DOHH2 (cell line): ENCODE measurements at regions not wholly inside any gene's neighbourhood (a gene's known extent, or its start where the extent isn't known, plus 50 kb on each side); places are given as distances from the start of the nearest gene placed in this dataset.

Experiments
- EZH2phosphoT487 ChIP-seq: fragments of 200-600 bp; sonication (generic); IDR thresholded peaks from 2 replicates; pipeline ENCODE4 v1.6.1; 2017; ENCODE audit warnings: borderline replicate concordance, mild to moderate bottlenecking, antibody characterized with exemption, low read length, moderate library complexity, mixed read lengths
- TF ChIP-seq, protein P1 (sequence below): fragments of 200-600 bp; sonication (generic); IDR thresholded peaks from one replicate; pipeline ENCODE4 v1.5.1; 2014; ENCODE audit warnings: antibody characterized with exemption, mild to moderate bottlenecking, low read depth, low read length; ENCODE audit not compliant: poor library complexity, severe bottlenecking

- TF ChIP-seq, protein P1, sequence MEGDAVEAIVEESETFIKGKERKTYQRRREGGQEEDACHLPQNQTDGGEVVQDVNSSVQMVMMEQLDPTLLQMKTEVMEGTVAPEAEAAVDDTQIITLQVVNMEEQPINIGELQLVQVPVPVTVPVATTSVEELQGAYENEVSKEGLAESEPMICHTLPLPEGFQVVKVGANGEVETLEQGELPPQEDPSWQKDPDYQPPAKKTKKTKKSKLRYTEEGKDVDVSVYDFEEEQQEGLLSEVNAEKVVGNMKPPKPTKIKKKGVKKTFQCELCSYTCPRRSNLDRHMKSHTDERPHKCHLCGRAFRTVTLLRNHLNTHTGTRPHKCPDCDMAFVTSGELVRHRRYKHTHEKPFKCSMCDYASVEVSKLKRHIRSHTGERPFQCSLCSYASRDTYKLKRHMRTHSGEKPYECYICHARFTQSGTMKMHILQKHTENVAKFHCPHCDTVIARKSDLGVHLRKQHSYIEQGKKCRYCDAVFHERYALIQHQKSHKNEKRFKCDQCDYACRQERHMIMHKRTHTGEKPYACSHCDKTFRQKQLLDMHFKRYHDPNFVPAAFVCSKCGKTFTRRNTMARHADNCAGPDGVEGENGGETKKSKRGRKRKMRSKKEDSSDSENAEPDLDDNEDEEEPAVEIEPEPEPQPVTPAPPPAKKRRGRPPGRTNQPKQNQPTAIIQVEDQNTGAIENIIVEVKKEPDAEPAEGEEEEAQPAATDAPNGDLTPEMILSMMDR = no peak
- TF ChIP-seq EZH2phosphoT487 = no peak
Observed at GRCh38 chr18:75728621-75729020, 301.1 kb upstream of the SMIM21 start.
